Endodermal cell (in vitro differentiated cells): ENCODE measurements at regions not wholly inside any gene's neighbourhood (a gene's known extent, or its start where the extent isn't known, plus 50 kb on each side); places are given as distances from the start of the nearest gene placed in this dataset.

Source experiments
- DNase-seq: peaks from one replicate; pipeline ENCODE4 v3.0.0-alpha.2; 2017
- H3K27ac ChIP-seq: 2 replicates; pipeline ENCODE4 v1.5.1; 2013; ENCODE audit warnings: mild to moderate bottlenecking, low read depth, low read length, moderate library complexity
- H3K27me3 ChIP-seq: 2 replicates; pipeline ENCODE4 v1.6.1; 2013; ENCODE audit warnings: mild to moderate bottlenecking, low read length, moderate library complexity; ENCODE audit not compliant: insufficient read depth, control insufficient read depth, poor library complexity, severe bottlenecking
- H3K36me3 ChIP-seq: 2 replicates; pipeline ENCODE4 v1.7.0; 2013; ENCODE audit warnings: mild to moderate bottlenecking, low read length, moderate library complexity; ENCODE audit not compliant: control insufficient read depth, insufficient read depth
- H3K4me1 ChIP-seq: one replicate; pipeline ENCODE4 v1.7.0; 2013; ENCODE audit warnings: low read length; ENCODE audit not compliant: control insufficient read depth, insufficient read depth
- H3K4me3 ChIP-seq: 2 replicates; pipeline ENCODE4 v1.5.1; 2013; ENCODE audit warnings: mild to moderate bottlenecking, low read length, moderate library complexity
- H3K9ac ChIP-seq: 2 replicates; pipeline ENCODE4 v1.6.1; 2013; ENCODE audit warnings: mild to moderate bottlenecking, low read length, moderate library complexity; ENCODE audit not compliant: poor library complexity, severe bottlenecking; ENCODE audit errors: extremely low read depth
- H3K9me3 ChIP-seq: 2 replicates; pipeline ENCODE4 v1.6.1; 2013; ENCODE audit warnings: mild to moderate bottlenecking, low read length, moderate library complexity; ENCODE audit not compliant: control insufficient read depth
- H3K27ac Mint-ChIP-seq: 2 replicates; pipeline ENCODE4 v1.8.0; 2020; ENCODE audit warnings: mixed read lengths
- H3K27me3 Mint-ChIP-seq: 2 replicates; pipeline ENCODE4 v1.8.0; 2021; ENCODE audit warnings: mild to moderate bottlenecking, mixed read lengths; ENCODE audit not compliant: insufficient read depth
- H3K36me3 Mint-ChIP-seq: 2 replicates; pipeline ENCODE4 v1.8.0; 2020; ENCODE audit warnings: low read depth, mixed read lengths
- H3K4me1 Mint-ChIP-seq: 2 replicates; pipeline ENCODE4 v1.8.0; 2020; ENCODE audit warnings: mixed read lengths
- H3K4me3 Mint-ChIP-seq: 2 replicates; pipeline ENCODE4 v1.8.0; 2020; ENCODE audit warnings: mild to moderate bottlenecking, moderate library complexity, mixed read lengths
- H3K9me3 Mint-ChIP-seq: 2 replicates; pipeline ENCODE4 v1.8.0; 2020; ENCODE audit warnings: mild to moderate bottlenecking, mixed read lengths
- CTCF ChIP-seq: fragments of 200-600 bp; sonication (generic); conservative IDR thresholded peaks from 2 replicates; pipeline ENCODE4 v1.5.0; 2021; ENCODE audit warnings: antibody characterized with exemption, mild to moderate bottlenecking
- WGBS, 2 experiments: methylation state at CpG; one replicate each; pipeline versions ENCODE4 v1.1.5 to v1.1.7; 2013; ENCODE audit warnings: missing lambda C conversion rate in 2 of 2, mixed read lengths in 1 of 2; ENCODE audit not compliant: insufficient coverage in 1 of 2, insufficient read length in 1 of 2; 5-methylcytosine and 5-hydroxymethylcytosine counted together

GRCh38 chr5:56319526-56320181, 86.5 kb upstream of the ANKRD55 start:
- Histone ChIP-seq H3K4me1 (no peaks in the 10 kb centered on the region), H3K27me3 (no peaks in the 10 kb centered on the region), H3K36me3 (no peaks in the 10 kb centered on the region), H3K9ac (no peak overlapping the region), H3K27ac (no peak overlapping the region), H3K4me3 (no peak overlapping the region), H3K9me3 (no peaks in the 10 kb centered on the region)
- 91 to 94% methylated on average over 15 to 19 of the region's 19 CpGs for WGBS, 2 experiments
- no peak for DNase-seq
- no peak overlapping the region for H3K4me3 Mint-ChIP-seq
- no peak for TF ChIP-seq CTCF
- H3K27ac Mint-ChIP-seq = no peak overlapping the region
- H3K9me3 Mint-ChIP-seq = no peaks in the 10 kb centered on the region
- H3K4me1 Mint-ChIP-seq = peaks cover 12% of the 10 kb centered on the region
- H3K36me3 Mint-ChIP-seq = no peaks in the 10 kb centered on the region
- H3K27me3 Mint-ChIP-seq = peaks cover 11% of the 10 kb centered on the region

GRCh38 chr5:56317923-56318561, 84.9 kb upstream of the ANKRD55 start:
- H3K27ac ChIP-seq = no peak overlapping the region
- Mint-ChIP-seq H3K9me3 (no peaks in the 10 kb centered on the region), H3K4me1 (peaks cover 12% of the 10 kb centered on the region), H3K4me3 (no peak overlapping the region), H3K27me3 (peaks cover 13% of the 10 kb centered on the region), H3K27ac (no peak overlapping the region), H3K36me3 (no peaks in the 10 kb centered on the region)
- no peaks in the 10 kb centered on the region for H3K9me3 ChIP-seq
- H3K27me3 ChIP-seq = no peaks in the 10 kb centered on the region
- H3K4me3 ChIP-seq = no peak overlapping the region
- TF ChIP-seq CTCF = no peak
- no peaks in the 10 kb centered on the region for H3K4me1 ChIP-seq
- no peaks in the 10 kb centered on the region for H3K36me3 ChIP-seq
- DNase-seq = no peak
- 95% methylated on average over 3 to 7 of the region's 7 CpGs for WGBS, 2 experiments
- H3K9ac ChIP-seq = no peak overlapping the region

GRCh38 chr5:56316299-56316994, 83.3 kb upstream of the ANKRD55 start:
- 87 to 100% methylated on average over 2 to 4 of the region's 4 CpGs for whole genome bisulfite sequencing, 2 experiments
- no peak for TF ChIP-seq CTCF
- H3K27me3 ChIP-seq = no peaks in the 10 kb centered on the region
- no peak for DNase-seq
- Mint-ChIP-seq H3K36me3 (no peaks in the 10 kb centered on the region), H3K27me3 (peaks cover 15% of the 10 kb centered on the region), H3K27ac (no peak overlapping the region), H3K4me1 (peaks cover 8% of the 10 kb centered on the region), H3K9me3 (no peaks in the 10 kb centered on the region), H3K4me3 (no peak overlapping the region)
- H3K9me3 ChIP-seq = no peaks in the 10 kb centered on the region
- no peaks in the 10 kb centered on the region for H3K36me3 ChIP-seq
- no peak overlapping the region for H3K4me3 ChIP-seq
- H3K9ac ChIP-seq = no peak overlapping the region
- no peak overlapping the region for H3K27ac ChIP-seq
- no peaks in the 10 kb centered on the region for H3K4me1 ChIP-seq
